HG03354 (cell line): ENCODE measurements at regions not wholly inside any gene's neighbourhood (a gene's known extent, or its start where the extent isn't known, plus 50 kb on each side); places are given as distances from the start of the nearest gene placed in this dataset.
"Not testable (repeated sequence)": the region's sequence is repeated elsewhere in the genome, so short reads cannot be mapped to it uniquely, and the experiment has no call there.

Source experiments
- ATAC-seq: cut with Tn5 transposase; IDR thresholded peaks from one replicate; pipeline ENCODE4 v1.9.1; 2021; ENCODE audit warnings: mild to moderate bottlenecking; ENCODE audit not compliant: unreplicated experiment, poor library complexity, severe bottlenecking

DNA sequence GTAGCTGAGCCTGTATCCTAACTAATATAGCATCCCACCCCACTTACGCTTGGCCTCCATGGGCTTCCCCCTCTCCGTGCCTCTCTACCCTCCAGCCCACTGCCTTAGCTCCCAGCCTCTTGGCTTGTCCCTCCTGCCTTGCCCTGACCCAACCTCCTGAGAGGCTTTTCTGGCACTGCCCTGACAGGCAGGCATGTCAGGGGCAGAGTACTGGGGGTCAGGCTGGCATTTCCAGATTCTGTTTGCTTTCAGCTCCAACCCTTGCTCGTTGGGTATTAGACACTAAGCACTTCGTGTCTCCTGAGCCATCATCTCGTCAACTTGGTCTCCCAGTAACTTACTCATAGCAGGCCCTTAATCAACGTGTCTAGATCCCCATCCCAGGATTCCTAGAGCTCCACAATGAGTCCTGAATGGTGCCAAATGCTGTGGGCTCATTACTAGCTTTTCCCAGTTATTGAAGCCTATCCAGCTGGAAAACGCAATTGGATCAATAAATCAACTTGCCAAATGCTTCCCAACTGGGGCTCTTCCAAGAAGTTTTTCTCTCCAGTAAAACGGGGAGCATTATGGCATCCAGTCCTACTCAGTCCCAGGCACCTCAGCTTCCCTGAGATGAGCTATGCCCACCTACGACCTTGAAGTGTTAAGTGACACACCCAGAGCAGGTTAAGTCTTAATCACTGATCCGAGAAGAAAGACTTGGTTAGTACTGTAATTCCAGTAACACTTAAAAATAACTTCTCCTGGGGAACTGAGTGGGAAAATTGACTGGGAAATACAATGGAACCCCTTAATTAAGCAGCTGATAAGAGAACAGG is 78.5 kb upstream of the DLG1 start:
- no peak for ATAC-seq

DNA sequence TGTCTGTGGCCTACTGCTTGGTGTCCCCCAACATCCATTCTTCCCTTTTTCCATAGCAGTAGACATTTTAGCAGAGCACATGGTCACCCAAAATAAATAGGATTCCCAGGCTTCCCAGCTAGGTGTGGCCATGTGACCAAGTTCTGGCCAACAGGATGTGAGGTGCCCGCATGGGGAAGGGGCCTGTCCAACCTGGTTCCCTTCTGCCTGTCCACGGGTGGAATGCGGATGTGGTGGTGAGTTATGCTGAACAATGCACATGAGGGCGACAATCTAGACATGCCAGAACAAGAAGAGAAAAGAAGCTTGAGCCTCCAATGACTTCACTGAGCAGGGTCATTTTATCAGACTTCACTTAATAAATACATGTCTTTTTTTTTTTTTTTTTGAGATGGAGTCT is 77.6 kb upstream of the DLG1 start:
- ATAC-seq, result no peak

DNA sequence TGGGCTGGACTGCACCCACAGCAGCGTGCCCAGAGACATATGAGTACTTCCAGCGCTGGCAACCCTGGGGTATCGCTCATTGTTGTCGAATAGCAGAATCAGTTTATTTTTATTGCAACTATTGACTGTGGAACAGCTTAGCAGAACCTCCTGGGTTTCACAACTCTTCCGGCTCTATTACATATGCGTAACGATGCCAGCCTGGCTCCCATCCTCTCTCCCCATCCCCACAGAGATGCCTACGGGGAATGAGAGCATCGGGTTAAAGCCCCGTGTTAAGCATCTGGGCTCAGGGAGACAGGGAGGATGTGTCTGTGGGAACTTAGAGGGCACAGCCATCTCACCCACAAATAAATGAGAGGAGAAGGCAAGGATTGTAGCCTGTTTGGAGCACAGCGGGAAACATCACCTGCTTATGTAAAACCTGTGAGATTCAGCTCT is 76.6 kb upstream of the DLG1 start:
- ATAC-seq, result no peak

- no peak for ATAC-seq
These were observed 74.7 kb upstream of the DLG1 start for GRCh38 chr3:197373096-197373495.

DNA sequence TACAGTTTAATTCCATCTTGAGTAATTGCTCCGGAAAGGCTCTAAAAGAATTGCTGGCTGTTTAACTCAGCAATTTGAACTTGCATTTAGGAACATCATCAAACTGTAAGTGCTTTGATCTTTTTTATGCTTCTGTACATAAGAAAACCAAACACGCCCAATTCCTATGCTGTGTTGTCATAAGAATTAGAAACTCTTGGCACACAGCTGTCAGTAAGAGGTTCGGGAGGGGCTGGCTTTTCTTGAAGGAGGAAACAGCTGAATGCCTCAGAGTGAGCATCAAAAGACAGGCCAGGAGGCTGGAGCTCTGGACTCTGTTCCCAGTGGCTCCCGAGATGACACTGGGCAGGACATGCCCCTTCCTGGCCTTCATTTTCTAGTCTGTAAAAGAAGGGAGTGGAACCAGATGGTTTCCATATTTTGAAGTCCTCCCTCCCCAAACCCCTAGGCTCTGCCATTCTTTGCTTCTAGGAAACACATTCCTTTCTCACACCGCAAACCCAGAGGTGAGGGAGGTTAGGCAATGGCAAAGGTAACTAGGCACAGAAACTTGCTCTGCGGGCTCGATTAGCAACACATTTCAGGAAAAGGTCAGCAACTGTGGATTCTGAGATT is 73.7 kb upstream of the DLG1 start:
- no peak for ATAC-seq

GRCh38 chr3:197371591-197372046 is 73.2 kb upstream of the DLG1 start:
- no peak for ATAC-seq

DNA sequence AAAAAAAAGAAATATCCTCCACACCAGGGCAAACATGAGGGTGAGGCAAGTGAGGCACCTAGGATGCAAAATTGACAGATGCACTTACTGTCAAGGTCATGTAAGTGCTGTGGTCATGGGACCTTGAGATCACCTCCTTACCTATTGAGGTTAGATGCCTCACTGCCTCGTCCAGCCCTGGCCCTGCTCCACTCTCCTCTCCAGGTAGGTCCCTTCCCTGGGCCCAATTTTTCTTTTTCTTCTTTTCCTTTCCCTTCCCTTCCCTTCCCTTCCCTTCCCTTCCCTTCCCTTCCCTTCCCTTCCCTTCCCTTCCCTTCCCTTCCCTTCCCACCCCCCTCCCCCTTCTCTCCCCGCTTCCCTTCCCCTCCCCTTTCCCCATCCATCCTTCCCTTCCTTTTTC is 71.1 kb upstream of the DLG1 start:
- ATAC-seq, result no peak

GRCh38 chr3:197368821-197369220 is 70.4 kb upstream of the DLG1 start:
- ATAC-seq, result no peak

GRCh38 chr3:197368330-197368729 is 69.9 kb upstream of the DLG1 start:
- no peak for ATAC-seq

DNA sequence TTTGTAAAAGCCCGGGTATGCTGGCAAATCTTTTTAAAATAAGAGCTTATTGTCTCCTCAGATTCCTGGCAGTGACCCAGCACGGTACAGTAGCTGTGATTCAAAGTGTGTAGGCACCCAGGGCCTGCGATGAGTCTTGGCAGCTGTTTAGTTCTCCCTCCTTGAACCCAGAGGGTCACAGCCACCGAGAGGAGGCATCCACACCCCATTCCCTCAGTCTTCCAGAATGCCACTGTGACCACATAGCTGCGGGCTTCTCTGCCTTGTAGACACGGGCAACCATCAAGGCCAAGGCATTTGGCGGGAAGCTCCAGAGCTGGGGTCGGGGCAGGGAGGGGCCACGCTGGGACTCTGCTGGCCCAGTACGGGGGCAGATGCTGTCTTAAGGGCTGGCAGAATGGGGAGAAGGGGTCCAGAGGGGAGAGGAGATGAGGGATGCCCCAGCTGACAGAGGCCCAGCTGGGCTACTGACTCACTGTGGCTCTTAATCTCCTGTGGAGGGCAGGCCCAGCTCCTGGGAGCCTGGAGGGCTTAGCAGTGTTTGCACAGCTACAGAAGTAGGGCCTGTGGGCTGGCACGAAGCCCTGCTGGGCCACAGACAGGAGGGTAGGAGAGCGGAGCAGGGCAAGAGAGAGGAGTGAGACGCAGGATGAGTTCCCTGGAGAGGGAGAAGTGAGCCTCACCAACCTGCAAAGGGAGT is 68.8 kb upstream of the DLG1 start:
- ATAC-seq, result no peak

DNA sequence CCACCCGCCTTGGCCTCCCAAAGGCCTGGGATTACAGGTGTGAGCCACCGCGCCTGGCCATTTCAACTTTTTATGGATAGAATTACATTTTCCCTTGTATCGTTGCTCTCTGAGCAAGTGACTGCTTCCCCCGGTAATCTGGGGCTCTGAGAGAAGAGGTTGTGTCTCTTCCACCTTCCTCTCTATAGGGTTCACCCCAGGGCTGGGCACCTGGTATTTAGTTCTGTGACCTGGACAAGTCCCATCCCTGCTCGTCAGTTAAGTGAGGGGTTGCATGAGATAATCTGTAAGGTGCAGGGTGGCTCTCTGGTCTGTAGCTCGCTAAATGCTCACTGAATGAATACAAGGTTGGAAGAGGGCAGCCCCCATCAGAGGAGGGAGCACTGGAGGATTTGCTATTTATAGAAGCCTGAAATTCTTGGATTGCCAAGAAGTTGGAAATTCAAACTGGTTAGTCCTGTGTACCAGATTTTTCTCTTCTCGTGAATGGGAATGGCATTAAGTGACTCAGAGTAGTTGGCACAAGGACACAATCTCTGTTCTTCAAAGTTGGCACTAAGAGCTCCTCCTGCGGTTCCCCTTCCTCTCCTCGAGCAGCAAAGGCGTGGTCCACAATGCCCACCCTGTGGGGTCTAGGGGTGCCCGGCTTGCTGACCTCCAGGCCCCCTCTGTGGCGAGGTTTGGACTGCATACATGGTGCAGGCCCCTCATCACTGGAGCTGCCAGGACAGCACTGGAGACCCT is 68.1 kb upstream of the DLG1 start:
- ATAC-seq, result no peak

DNA sequence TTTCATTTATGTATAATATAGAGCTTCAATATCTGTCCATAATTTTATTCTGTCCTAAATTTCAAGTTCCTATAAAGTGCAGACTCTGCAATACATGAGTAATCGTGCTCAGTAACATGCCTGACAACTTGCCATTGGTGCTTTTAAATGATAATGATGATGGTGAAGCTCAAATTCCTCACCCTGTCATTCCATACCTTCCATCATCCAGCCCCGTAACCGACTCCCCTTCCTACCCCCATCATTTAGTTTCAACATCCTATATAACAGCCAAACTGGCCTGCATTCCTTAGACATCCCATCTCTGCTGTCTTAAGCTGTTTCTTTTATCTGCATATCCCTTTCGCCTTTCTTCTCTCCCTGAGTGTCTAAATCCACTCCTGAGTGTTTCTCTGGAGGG is 67.2 kb upstream of the DLG1 start:
- ATAC-seq, result no peak

DNA sequence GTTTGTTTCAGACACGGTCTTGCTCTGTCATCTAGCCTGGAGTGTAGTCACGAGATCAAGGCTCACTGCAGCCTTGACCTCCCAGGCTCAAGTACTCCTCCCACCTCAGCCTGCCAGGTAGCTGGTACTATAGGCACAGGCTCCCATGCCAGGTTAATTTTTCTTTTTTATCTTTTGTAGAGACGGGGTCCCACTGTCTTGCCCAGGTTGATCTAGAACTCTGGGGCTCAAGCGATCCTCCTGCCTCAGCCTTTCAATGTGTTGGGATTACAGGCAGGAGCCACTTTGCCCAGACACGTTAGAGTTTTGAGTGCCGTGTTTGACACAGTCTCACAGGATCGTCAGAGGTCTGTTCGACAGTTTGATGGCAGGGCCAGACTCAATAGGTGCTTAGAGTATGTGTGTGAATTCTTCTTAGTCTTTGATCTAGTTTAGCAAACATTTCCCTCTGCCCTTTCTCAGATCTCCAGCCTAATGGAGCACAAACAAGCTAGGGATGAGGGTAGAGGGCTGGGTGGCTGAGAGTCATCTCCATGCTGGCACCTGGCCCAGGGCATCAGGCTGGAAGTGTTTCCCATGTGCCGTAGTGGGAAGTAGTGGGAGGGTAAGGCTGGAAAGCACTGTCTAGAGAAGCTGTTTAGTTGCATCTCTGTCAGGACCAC is 66.1 kb upstream of the DLG1 start:
- ATAC-seq, result no peak

GRCh38 chr3:197363553-197364409 is 65.4 kb upstream of the DLG1 start:
- no peak for ATAC-seq

DNA sequence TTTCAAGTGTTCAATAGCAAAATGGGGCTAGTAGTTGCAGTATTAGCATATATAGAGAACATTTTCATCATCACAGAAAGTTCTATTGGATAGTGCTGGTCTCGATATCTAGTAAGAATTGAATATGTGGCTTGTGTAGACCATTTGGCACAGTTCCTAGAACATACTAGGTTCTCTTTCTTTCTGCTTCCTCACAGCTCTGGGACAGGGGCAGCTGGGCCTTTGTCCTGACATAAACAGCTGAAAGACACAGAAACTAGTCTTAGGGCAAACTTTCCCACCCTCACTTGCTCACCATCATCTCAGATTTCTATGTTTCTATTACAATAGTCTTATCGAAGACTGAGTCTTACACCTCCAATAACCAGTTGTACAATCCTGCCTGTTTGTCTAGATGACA is 63.7 kb upstream of the DLG1 start:
- ATAC-seq, result no peak

DNA sequence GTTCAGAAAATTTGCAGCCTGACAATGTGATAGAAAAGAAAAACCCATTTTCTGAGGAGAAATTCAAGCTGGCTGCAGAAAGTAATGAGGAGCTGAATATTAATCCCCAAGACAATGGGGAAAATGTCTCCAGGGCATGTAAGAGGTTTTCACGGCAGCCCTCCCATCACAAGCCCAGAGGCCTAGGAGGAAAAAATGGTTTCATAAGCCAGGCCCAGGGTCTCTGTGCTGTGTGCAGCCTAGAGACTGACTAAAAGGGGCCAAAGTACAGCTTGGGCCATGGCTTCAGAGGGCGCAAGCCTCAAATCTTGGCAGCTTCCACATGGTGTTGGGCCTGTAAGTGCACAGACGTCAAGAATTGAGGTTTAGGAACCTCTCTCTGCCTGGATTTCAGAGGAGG is 61.7 kb upstream of the DLG1 start:
- not testable (repeated sequence) for ATAC-seq

GRCh38 chr3:197359476-197359875 is 61.1 kb upstream of the DLG1 start:
- ATAC-seq, result not testable (repeated sequence)

DNA sequence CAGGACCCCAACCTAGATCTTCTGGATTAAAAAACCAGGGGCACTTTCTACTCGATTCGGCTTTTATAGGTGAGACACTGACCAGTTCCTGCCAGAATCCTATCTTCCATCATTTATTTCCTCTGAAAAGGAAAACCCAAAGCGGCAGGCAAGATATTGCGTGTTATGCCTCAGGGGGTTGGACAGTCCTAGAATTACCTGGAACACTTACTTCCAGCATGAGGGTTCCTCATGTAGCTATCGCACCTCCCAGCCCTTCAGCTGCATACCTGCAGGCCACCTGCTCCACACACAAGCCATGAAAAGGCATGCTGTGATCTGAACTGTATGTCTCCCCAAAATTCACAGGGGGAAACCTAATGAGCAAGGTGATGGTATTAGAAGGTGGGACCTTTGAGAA is 58.3 kb upstream of the DLG1 start:
- no peak for ATAC-seq

- no peak for ATAC-seq
These were observed 57.9 kb upstream of the DLG1 start for GRCh38 chr3:197356275-197356674.
